Activated naive CD4-positive, alpha-beta T cell treated with anti-CD3 and anti-CD28 coated beads for 36 hours (primary cell): ENCODE measurements at regions not wholly inside any gene's neighbourhood (a gene's known extent, or its start where the extent isn't known, plus 50 kb on each side); places are given as distances from the start of the nearest gene placed in this dataset.
A peak's percentile ranks its signal among the peaks of the same experiment; 100 is the strongest.
"Not testable (repeated sequence)": the region's sequence is repeated elsewhere in the genome, so short reads cannot be mapped to it uniquely, and the experiment has no call there.

Source experiments
- CTCF ChIA-PET: fragments of 350-600 bp; sonication (Branson Sonifier 250); formaldehyde crosslinking; loops from one replicate; lab custom pipeline; 2021; ENCODE audit warnings: antibody characterized with exemption; lab: Charles Lee
- DNase-seq: peaks from one replicate; pipeline ENCODE4 v3.0.0-alpha.2; 2020
- H3K27ac Mint-ChIP-seq: one replicate; pipeline ENCODE4 v1.8.0; 2021; ENCODE audit warnings: mild to moderate bottlenecking, mixed read lengths
- H3K27me3 Mint-ChIP-seq: one replicate; pipeline ENCODE4 v1.8.0; 2021; ENCODE audit warnings: low read depth, mixed read lengths
- H3K36me3 Mint-ChIP-seq: one replicate; pipeline ENCODE4 v1.8.0; 2021; ENCODE audit warnings: low read depth, mixed read lengths
- H3K4me1 Mint-ChIP-seq: one replicate; pipeline ENCODE4 v1.8.0; 2021; ENCODE audit warnings: low read depth, mixed read lengths
- H3K4me3 Mint-ChIP-seq: one replicate; pipeline ENCODE4 v1.8.0; 2021; ENCODE audit warnings: mild to moderate bottlenecking, moderate library complexity, mixed read lengths
- H3K9me3 Mint-ChIP-seq: one replicate; pipeline ENCODE4 v1.8.0; 2021; ENCODE audit warnings: mixed read lengths
- intact Hi-C: fragments of 100-400 bp; cut with micrococcal nuclease; formaldehyde crosslinking; loops from one replicate; pipeline ENCODE4 v1.15.1; 2023

GRCh38 chr1:228652116-228652515 lies 83.2 kb upstream of the RHOU start:
- intact Hi-C loops: no loop called here
- Mint-ChIP-seq H3K9me3 (no peaks in the 10 kb centered on the region), H3K27ac (peak overlapping the region; percentile 9), H3K4me1 (peaks cover 17% of the 10 kb centered on the region), H3K4me3 (no peak overlapping the region), H3K36me3 (no peaks in the 10 kb centered on the region), H3K27me3 (peaks cover 68% of the 10 kb centered on the region)
- CTCF ChIA-PET: no interaction called here
- no peak for DNase-seq

DNA sequence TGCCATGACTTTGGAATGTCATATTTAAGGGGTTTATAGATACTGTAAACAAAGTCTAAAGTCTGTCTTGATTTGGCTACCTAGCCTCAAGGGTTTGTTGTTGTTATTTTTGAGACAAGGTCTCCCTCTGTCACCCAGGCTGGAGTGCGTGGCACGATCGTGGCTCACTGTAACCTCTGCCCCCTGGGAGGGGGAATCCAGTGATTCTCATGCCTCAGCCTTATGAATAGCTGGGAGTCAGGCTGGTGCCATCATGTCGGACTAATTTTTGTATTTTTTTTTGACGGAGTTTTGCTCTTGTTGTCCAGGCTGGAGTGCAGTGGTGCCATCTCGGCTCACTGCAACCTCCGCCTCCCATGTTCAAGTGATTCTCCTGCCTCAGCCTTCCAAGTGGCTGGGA lies 82.2 kb upstream of the RHOU start:
- H3K36me3 Mint-ChIP-seq, DNase-seq, CTCF ChIA-PET, H3K4me1 Mint-ChIP-seq, H3K4me3 Mint-ChIP-seq, intact Hi-C loops, H3K27ac Mint-ChIP-seq, H3K9me3 Mint-ChIP-seq: not testable (repeated sequence)
- H3K27me3 Mint-ChIP-seq: peaks cover 58% of the 10 kb centered on the region

GRCh38 chr1:228653748-228654147 lies 81.5 kb upstream of the RHOU start:
- Mint-ChIP-seq H3K9me3 (no peaks in the 10 kb centered on the region), H3K4me1 (peaks cover 3% of the 10 kb centered on the region), H3K36me3 (no peaks in the 10 kb centered on the region), H3K27me3 (peaks cover 52% of the 10 kb centered on the region), H3K4me3 (no peak overlapping the region), H3K27ac (no peak overlapping the region)
- CTCF ChIA-PET: no interaction called here
- intact Hi-C loops: no loop called here
- no peak for DNase-seq

- H3K9me3 Mint-ChIP-seq: no peaks in the 10 kb centered on the region
- CTCF ChIA-PET: interaction anchor here (0.6 to 0.7 kb wide), 2 partner anchors 36 to 859 kb away, joined by 3 read pairs; no protein-coding TSS in a partner anchor
- peaks cover 31% of the 10 kb centered on the region for H3K27me3 Mint-ChIP-seq
- intact Hi-C loops: no loop called here
- H3K36me3 Mint-ChIP-seq: no peaks in the 10 kb centered on the region
- H3K4me3 Mint-ChIP-seq: no peak overlapping the region
- no peak overlapping the region for H3K27ac Mint-ChIP-seq
- DNase-seq: no peak
- no peaks in the 10 kb centered on the region for H3K4me1 Mint-ChIP-seq
Observed at GRCh38 chr1:228655796-228656394, 79.4 kb upstream of the RHOU start.

GRCh38 chr1:228662007-228662689 lies 73.1 kb upstream of the RHOU start:
- not testable (repeated sequence) for H3K4me1 Mint-ChIP-seq, DNase-seq, H3K27me3 Mint-ChIP-seq, H3K27ac Mint-ChIP-seq, H3K4me3 Mint-ChIP-seq, H3K9me3 Mint-ChIP-seq, H3K36me3 Mint-ChIP-seq
- intact Hi-C loops: loop anchor here (5.0 to 10.0 kb wide), 2 partner anchors 285 to 853 kb away; no protein-coding TSS in a partner anchor
- CTCF ChIA-PET: interaction anchor here (0.6 to 1.0 kb wide), 3 partner anchors 40 to 565 kb away, joined by 3 read pairs; no protein-coding TSS in a partner anchor

DNA sequence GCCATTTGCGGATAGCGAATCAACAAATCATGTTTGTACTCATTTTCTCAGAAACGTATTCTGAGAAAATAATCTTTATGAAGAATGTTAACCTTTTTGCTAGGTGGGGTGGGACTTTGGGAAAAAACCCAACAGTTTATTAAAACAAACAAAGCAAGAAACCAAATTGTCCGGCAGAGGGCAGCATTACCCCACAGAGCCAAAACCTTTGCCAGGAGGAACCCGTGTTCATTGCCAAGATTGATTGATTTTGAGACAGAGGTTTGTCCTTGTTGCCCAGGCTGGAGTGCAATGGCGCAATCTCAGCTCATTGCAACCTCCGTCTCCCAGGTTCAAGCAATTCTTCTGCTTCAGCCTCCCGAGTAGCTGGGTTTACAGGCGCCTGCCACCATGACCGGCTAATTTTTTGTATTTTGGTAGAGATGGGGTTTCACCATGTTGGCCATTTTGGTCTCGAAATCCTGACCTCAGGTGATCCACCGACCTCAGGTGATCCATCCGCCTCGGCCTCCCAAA lies 70.8 kb upstream of the RHOU start:
- Mint-ChIP-seq H3K4me3 (no peak overlapping the region), H3K9me3 (no peaks in the 10 kb centered on the region), H3K4me1 (no peaks in the 10 kb centered on the region), H3K36me3 (no peaks in the 10 kb centered on the region), H3K27ac (no peak overlapping the region), H3K27me3 (no peaks in the 10 kb centered on the region)
- DNase-seq: peak; percentile 88
- intact Hi-C loops: loop anchor here (1.0 to 10.0 kb wide), 4 partner anchors 287 to 850 kb away; no protein-coding TSS in a partner anchor
- CTCF ChIA-PET: interaction anchor here (0.7 to 2.7 kb wide), 14 partner anchors 14 to 844 kb away, joined by 3 to 29 read pairs (median 4); partner anchors contain the start of gene NUP133

- CTCF ChIA-PET: interaction anchor here (0.9 kb wide), 1 partner anchor 561 kb away, joined by 3 read pairs; no protein-coding TSS in a partner anchor
Observed at GRCh38 chr1:228666686-228667623, 68.3 kb upstream of the RHOU start.

DNA sequence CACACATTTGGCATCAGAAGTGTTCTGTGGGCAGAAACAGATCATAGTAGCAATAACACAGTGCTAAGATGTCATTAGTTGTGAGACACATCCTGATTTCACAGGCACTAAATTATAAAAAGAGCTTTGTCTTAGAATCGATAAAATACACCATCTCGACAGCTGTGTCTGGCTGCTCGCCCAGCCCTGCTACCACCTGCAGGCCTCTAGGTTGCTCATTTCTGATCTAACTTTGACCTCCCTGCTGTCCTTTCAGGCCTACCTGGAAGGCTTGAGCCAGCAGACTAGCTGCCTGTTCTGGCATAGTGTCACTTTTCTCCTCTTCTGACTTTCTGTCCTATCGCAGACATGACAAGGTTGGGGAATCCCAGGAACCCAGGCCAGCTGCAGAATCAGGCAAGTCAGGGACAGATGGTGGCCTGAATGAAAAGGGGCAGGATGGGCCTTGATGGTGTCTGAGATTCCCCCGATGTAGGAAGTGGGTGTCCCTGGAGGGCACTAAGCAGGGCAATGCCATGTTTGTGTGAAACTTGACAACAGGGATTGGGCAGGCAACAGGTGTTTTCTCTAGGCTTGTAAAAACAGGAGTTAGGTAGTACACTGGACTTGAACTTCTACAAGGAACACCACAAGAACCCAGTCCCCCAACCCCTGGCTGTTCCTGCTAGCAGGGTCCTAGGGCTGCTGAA lies 66.6 kb upstream of the RHOU start:
- H3K36me3 Mint-ChIP-seq: no peaks in the 10 kb centered on the region
- H3K4me1 Mint-ChIP-seq: no peaks in the 10 kb centered on the region
- DNase-seq: no peak
- no peaks in the 10 kb centered on the region for H3K9me3 Mint-ChIP-seq
- no peaks in the 10 kb centered on the region for H3K27me3 Mint-ChIP-seq
- H3K27ac Mint-ChIP-seq: no peak overlapping the region
- H3K4me3 Mint-ChIP-seq: no peak overlapping the region
- CTCF ChIA-PET: interaction anchor here (0.6 to 1.3 kb wide), 2 partner anchors 562 to 875 kb away, joined by 3 read pairs; no protein-coding TSS in a partner anchor
- intact Hi-C loops: loop anchor here (10.0 kb wide), 1 partner anchor 846 kb away; no protein-coding TSS in a partner anchor

More at GRCh38 chr1:228666686-228667623, 68.3 kb upstream of the RHOU start:
- intact Hi-C loops: loop anchor here (10.0 kb wide), 1 partner anchor 848 kb away; no protein-coding TSS in a partner anchor
- no peaks in the 10 kb centered on the region for H3K4me1 Mint-ChIP-seq
- H3K27ac Mint-ChIP-seq: no peak overlapping the region
- no peaks in the 10 kb centered on the region for H3K9me3 Mint-ChIP-seq
- H3K27me3 Mint-ChIP-seq: no peaks in the 10 kb centered on the region
- H3K36me3 Mint-ChIP-seq: no peaks in the 10 kb centered on the region
- no peak for DNase-seq
- no peak overlapping the region for H3K4me3 Mint-ChIP-seq

DNA sequence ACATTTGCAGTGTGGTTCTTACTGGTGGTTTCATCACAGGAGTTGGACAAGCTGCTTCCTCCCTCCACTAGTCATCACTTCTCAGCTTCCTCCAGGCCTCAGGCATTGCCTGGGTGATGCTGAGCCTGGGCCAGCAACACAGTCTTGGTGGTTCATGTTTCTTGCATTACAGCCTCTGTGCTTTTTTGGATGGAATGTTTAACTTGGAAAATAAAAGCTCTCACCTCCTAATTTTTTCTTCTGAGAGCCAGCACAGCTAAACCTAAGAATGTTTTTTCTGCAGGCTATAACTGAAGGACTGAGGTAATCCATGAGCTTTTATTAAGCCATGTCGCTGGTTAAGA lies 66.1 kb upstream of the RHOU start:
- CTCF ChIA-PET: interaction anchor here (1.3 kb wide), 1 partner anchor 562 kb away, joined by 3 read pairs; no protein-coding TSS in a partner anchor
- no peaks in the 10 kb centered on the region for H3K9me3 Mint-ChIP-seq

GRCh38 chr1:228681076-228681565 lies 54.2 kb upstream of the RHOU start:
- intact Hi-C loops, H3K9me3 Mint-ChIP-seq, CTCF ChIA-PET, H3K27ac Mint-ChIP-seq, H3K4me3 Mint-ChIP-seq, DNase-seq, H3K4me1 Mint-ChIP-seq, H3K36me3 Mint-ChIP-seq: not testable (repeated sequence)
- peaks cover 24% of the 10 kb centered on the region for H3K27me3 Mint-ChIP-seq

More for the DNA sequence above, 66.1 kb upstream of the RHOU start:
- no peak for DNase-seq
- intact Hi-C loops: loop anchor here (10.0 kb wide), 1 partner anchor 846 kb away; no protein-coding TSS in a partner anchor
- H3K27ac Mint-ChIP-seq: no peak overlapping the region
- no peak overlapping the region for H3K4me3 Mint-ChIP-seq
- H3K27me3 Mint-ChIP-seq: no peaks in the 10 kb centered on the region
- H3K4me1 Mint-ChIP-seq: no peaks in the 10 kb centered on the region
- no peaks in the 10 kb centered on the region for H3K36me3 Mint-ChIP-seq

DNA sequence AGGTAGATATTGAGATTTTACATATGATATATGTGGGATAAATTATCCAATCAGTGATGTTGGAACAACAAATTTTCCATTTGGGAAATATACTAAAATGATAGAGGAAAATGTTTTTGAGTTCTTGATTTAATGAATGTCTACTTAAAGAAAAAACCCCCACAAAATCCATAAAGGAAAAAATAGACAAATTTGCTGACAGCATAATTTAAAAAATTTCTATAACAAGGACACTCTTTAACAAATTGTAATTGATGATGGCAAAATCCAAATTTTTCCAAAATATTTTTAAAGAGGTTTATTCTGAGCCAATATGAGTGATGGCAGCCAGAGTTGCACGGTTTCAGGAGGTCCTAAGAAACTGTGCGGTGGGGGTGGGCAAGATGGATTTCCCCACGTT lies 51.9 kb upstream of the RHOU start:
- no peak overlapping the region for H3K27ac Mint-ChIP-seq
- no peak for DNase-seq
- H3K27me3 Mint-ChIP-seq: peaks cover 33% of the 10 kb centered on the region
- no peaks in the 10 kb centered on the region for H3K36me3 Mint-ChIP-seq
- H3K9me3 Mint-ChIP-seq: no peaks in the 10 kb centered on the region
- CTCF ChIA-PET: no interaction called here
- H3K4me1 Mint-ChIP-seq: no peaks in the 10 kb centered on the region
- intact Hi-C loops: no loop called here
- no peak overlapping the region for H3K4me3 Mint-ChIP-seq
